Activated CD8-positive, alpha-beta T cell treated with anti-CD3 and anti-CD28 coated beads for 36 hours (primary cell): ENCODE measurements at regions not wholly inside any gene's neighbourhood (a gene's known extent, or its start where the extent isn't known, plus 50 kb on each side); places are given as distances from the start of the nearest gene placed in this dataset.
"Not testable (repeated sequence)": the region's sequence is repeated elsewhere in the genome, so short reads cannot be mapped to it uniquely, and the experiment has no call there.

ENCODE experiments used
- ATAC-seq: fragments of 200-7000 bp; cut with Tn5 transposase; one replicate; pipeline ENCODE4 v1.10.0; 2021; ENCODE audit warnings: mild to moderate bottlenecking, moderate library complexity
- CTCF ChIA-PET: fragments of 350-600 bp; sonication (Branson Sonifier 250); formaldehyde crosslinking; loops from one replicate; lab custom pipeline; 2021; ENCODE audit warnings: antibody characterized with exemption; lab: Charles Lee
- POLR2A ChIA-PET: fragments of 350-600 bp; sonication (Branson Sonifier 250); formaldehyde crosslinking; loops from one replicate; lab custom pipeline; 2021; ENCODE audit warnings: antibody characterized with exemption; lab: Charles Lee
- DNase-seq: peaks from one replicate; pipeline ENCODE4 v3.0.0-alpha.2; 2020
- H3K27ac Mint-ChIP-seq: one replicate; pipeline ENCODE4 v1.8.0; 2021; ENCODE audit warnings: mild to moderate bottlenecking, mixed read lengths
- H3K27me3 Mint-ChIP-seq: one replicate; pipeline ENCODE4 v1.8.0; 2021; ENCODE audit warnings: mixed read lengths
- H3K36me3 Mint-ChIP-seq: one replicate; pipeline ENCODE4 v1.8.0; 2021; ENCODE audit warnings: low read depth, mixed read lengths
- H3K4me1 Mint-ChIP-seq: one replicate; pipeline ENCODE4 v1.8.0; 2021; ENCODE audit warnings: low read depth, mixed read lengths
- H3K4me3 Mint-ChIP-seq: one replicate; pipeline ENCODE4 v1.8.0; 2021; ENCODE audit warnings: mild to moderate bottlenecking, moderate library complexity, mixed read lengths
- H3K9me3 Mint-ChIP-seq: one replicate; pipeline ENCODE4 v1.8.0; 2021; ENCODE audit warnings: mixed read lengths
- intact Hi-C: fragments of 100-400 bp; cut with micrococcal nuclease; formaldehyde crosslinking; loops from one replicate; pipeline ENCODE4 v1.10.0; 2022
- TF ChIP-seq, protein P1 (sequence below): fragments of 200-600 bp; IDR thresholded peaks from one replicate; pipeline ENCODE4 v1.8.0; 2022; ENCODE audit warnings: antibody characterized with exemption, mild to moderate bottlenecking

DNA sequence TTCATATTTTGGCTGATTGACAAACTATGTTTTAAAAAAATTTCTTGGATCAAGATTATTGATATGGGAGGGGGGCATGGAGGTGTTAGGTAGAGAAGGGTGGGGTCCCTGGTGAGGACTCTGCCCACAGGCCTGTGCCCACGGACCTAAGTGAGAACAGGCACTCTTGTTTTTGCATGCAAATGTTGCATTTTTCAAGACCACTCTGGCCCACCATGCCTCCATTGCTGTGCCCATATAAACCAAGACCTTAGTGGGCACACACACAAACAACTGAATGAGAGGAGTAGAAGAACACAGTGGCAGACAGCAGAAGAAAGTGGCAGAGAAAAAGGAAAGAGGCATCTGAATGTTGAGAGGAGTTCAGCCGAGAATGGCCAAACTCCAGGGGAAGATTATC, 69.6 kb upstream of the ZNF98 start:
- CTCF ChIA-PET: no interaction called here
- intact Hi-C loops: no loop called here
- Mint-ChIP-seq H3K27ac (no peak overlapping the region), H3K9me3 (peaks cover 46% of the 10 kb centered on the region), H3K36me3 (peaks cover 1% of the 10 kb centered on the region), H3K4me3 (no peak overlapping the region), H3K27me3 (no peaks in the 10 kb centered on the region), H3K4me1 (no peaks in the 10 kb centered on the region)
- DNase-seq (no peak), ATAC-seq (no peak)
- POLR2A ChIA-PET: no interaction called here
- TF ChIP-seq, protein P1, sequence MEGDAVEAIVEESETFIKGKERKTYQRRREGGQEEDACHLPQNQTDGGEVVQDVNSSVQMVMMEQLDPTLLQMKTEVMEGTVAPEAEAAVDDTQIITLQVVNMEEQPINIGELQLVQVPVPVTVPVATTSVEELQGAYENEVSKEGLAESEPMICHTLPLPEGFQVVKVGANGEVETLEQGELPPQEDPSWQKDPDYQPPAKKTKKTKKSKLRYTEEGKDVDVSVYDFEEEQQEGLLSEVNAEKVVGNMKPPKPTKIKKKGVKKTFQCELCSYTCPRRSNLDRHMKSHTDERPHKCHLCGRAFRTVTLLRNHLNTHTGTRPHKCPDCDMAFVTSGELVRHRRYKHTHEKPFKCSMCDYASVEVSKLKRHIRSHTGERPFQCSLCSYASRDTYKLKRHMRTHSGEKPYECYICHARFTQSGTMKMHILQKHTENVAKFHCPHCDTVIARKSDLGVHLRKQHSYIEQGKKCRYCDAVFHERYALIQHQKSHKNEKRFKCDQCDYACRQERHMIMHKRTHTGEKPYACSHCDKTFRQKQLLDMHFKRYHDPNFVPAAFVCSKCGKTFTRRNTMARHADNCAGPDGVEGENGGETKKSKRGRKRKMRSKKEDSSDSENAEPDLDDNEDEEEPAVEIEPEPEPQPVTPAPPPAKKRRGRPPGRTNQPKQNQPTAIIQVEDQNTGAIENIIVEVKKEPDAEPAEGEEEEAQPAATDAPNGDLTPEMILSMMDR: no peak

DNA sequence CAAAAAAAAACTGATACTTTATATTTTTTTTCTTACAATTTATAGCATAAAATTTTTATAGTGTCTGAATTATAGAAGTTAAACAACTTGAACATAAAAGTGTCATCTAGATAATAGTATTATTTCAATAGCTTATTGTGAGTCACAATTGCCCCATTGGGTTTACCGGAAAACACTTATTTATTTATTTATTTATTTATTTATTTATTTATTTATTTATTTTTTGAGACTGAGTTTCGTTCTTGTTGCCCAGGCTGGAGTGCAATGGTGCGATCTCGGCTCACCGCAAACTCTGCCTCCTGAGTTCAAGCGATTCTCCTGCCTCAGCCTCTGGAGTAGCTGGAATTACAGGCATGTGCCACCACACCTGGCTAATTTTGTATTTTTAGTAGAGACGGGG, 61.4 kb upstream of the ZNF98 start:
- H3K27me3 Mint-ChIP-seq, H3K4me1 Mint-ChIP-seq, H3K27ac Mint-ChIP-seq, DNase-seq, H3K4me3 Mint-ChIP-seq, POLR2A ChIA-PET, intact Hi-C loops, H3K36me3 Mint-ChIP-seq, ATAC-seq, CTCF ChIA-PET: not testable (repeated sequence)
- peaks cover 41% of the 10 kb centered on the region for H3K9me3 Mint-ChIP-seq

DNA sequence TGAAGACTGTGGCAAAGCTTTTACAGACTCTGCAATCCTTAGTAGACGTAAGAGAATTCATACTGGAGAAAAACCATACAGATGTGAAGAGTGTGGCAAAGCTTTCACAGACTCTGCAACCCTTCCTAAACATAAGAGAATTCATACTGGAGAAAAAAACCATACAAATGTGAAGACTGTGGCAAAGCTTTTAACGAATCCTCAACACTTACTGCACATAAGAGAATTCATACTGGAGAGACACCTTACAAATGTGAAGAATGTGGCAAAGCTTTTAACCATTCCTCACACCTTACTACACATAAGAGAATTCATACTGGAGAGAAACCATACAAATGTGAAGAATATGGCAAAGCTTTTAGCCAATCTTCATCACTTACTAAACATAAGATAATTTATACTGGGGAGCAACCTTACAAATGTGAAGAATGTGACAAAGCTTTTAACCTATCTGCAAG, 50.1 kb upstream of the ZNF98 start:
- CTCF ChIA-PET: no interaction called here
- Mint-ChIP-seq H3K9me3 (peaks cover 42% of the 10 kb centered on the region), H3K36me3 (peaks cover 17% of the 10 kb centered on the region), H3K27ac (no peak overlapping the region), H3K4me3 (no peak overlapping the region), H3K4me1 (no peaks in the 10 kb centered on the region), H3K27me3 (no peaks in the 10 kb centered on the region)
- no peak for DNase-seq
- intact Hi-C loops: no loop called here
- ATAC-seq: no peak
- POLR2A ChIA-PET: no interaction called here
- TF ChIP-seq, protein P1: no peak
